Progenitor cell of endocrine pancreas (in vitro differentiated cells): ENCODE measurements at regions not wholly inside any gene's neighbourhood (a gene's known extent, or its start where the extent isn't known, plus 50 kb on each side); places are given as distances from the start of the nearest gene placed in this dataset.

Experiments
- DNase-seq: peaks from one replicate; pipeline ENCODE4 v3.0.0; 2021; ENCODE audit warnings: low spot score; ENCODE audit not compliant: unreplicated experiment
- H3K27ac Mint-ChIP-seq: 2 replicates; pipeline ENCODE4 v1.8.0; 2021; ENCODE audit warnings: mild to moderate bottlenecking, moderate library complexity, mixed read lengths
- H3K27me3 Mint-ChIP-seq: 2 replicates; pipeline ENCODE4 v1.8.0; 2021; ENCODE audit warnings: mixed read lengths
- H3K36me3 Mint-ChIP-seq: 2 replicates; pipeline ENCODE4 v1.8.0; 2022; ENCODE audit warnings: mixed read lengths; ENCODE audit not compliant: insufficient read depth
- H3K4me1 Mint-ChIP-seq: 2 replicates; pipeline ENCODE4 v1.8.0; 2021; ENCODE audit warnings: low read depth, mixed read lengths
- H3K4me3 Mint-ChIP-seq: 2 replicates; pipeline ENCODE4 v1.8.0; 2021; ENCODE audit warnings: low read depth, mild to moderate bottlenecking, moderate library complexity, mixed read lengths
- H3K9me3 Mint-ChIP-seq: 2 replicates; pipeline ENCODE4 v1.8.0; 2021; ENCODE audit warnings: low read depth, mixed read lengths
- TF ChIP-seq, protein P1 (sequence below): fragments of 200-600 bp; sonication (generic); IDR thresholded peaks from one replicate; pipeline ENCODE4 v1.5.0; 2021; ENCODE audit warnings: antibody characterized with exemption, mild to moderate bottlenecking; ENCODE audit not compliant: unreplicated experiment

DNA sequence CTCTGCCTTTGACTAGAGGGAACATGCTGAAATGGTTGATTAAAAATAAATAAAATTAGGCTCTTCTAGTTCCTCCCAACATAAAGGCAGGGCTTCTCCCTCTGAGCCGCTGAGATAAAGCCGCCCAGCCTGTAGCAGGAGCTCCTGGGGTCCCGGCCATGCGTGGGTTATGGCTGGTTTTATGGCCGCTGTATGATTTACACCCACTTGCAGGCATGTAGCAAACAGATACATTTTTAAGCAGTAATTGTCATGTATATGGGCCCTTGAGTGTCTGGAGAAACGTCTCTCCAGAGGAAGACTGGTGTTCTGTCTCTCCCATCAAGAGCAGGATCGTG is 201.0 kb upstream of the TNRC6C start:
- Mint-ChIP-seq H3K4me1 (no peaks in the 10 kb centered on the region), H3K36me3 (no peaks in the 10 kb centered on the region), H3K4me3 (no peak overlapping the region), H3K27me3 (peaks cover 3% of the 10 kb centered on the region), H3K9me3 (no peaks in the 10 kb centered on the region), H3K27ac (no peak overlapping the region)
- TF ChIP-seq, protein P1, sequence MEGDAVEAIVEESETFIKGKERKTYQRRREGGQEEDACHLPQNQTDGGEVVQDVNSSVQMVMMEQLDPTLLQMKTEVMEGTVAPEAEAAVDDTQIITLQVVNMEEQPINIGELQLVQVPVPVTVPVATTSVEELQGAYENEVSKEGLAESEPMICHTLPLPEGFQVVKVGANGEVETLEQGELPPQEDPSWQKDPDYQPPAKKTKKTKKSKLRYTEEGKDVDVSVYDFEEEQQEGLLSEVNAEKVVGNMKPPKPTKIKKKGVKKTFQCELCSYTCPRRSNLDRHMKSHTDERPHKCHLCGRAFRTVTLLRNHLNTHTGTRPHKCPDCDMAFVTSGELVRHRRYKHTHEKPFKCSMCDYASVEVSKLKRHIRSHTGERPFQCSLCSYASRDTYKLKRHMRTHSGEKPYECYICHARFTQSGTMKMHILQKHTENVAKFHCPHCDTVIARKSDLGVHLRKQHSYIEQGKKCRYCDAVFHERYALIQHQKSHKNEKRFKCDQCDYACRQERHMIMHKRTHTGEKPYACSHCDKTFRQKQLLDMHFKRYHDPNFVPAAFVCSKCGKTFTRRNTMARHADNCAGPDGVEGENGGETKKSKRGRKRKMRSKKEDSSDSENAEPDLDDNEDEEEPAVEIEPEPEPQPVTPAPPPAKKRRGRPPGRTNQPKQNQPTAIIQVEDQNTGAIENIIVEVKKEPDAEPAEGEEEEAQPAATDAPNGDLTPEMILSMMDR = no peak
- DNase-seq = no peak

DNA sequence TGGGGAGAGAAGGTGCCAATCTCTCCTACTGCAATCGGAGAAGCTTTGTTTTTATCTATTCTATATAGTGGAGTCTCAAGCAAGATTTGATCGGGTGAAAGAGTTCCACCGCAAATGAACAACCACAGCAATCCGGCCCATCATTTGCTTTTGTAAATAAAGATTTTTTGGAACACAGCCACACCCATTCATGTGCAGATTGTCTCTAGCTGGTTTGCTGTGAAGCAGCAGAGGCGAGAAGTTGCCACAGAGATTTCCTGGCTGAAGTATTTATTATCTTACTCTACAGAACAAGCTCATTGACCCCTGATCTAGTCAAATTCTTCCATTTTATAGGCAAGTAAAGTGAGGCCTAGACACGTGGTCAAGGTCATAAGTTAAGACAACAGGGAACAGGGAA is 195.5 kb upstream of the TNRC6C start:
- Mint-ChIP-seq H3K36me3 (no peaks in the 10 kb centered on the region), H3K4me3 (no peak overlapping the region), H3K9me3 (no peaks in the 10 kb centered on the region), H3K27ac (no peak overlapping the region), H3K4me1 (no peaks in the 10 kb centered on the region), H3K27me3 (peaks cover 23% of the 10 kb centered on the region)
- TF ChIP-seq, protein P1 = no peak
- DNase-seq = no peak

DNA sequence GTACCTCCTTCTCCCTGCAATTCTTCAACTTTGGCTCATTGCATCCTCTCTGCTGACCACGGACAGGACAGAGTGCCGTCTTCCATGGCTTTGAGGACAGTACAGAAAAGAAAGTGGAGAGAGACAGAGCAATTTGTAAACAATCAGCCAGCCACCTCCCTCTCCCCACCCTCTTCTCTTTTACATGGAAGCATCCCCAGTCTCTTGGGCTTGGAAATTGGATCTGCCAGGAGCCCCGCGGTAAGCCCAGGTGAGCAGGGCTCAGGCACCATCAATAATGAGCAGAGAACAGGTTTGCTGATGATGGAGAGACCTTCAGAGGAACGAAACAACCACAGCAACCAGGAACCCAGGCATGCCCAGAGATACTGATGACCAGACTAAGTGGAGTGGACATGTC is 194.9 kb upstream of the TNRC6C start:
- DNase-seq = no peak
- Mint-ChIP-seq H3K9me3 (no peaks in the 10 kb centered on the region), H3K27ac (no peak overlapping the region), H3K4me3 (no peak overlapping the region), H3K36me3 (no peaks in the 10 kb centered on the region), H3K4me1 (no peaks in the 10 kb centered on the region), H3K27me3 (peaks cover 28% of the 10 kb centered on the region)
- TF ChIP-seq, protein P1 = no peak

DNA sequence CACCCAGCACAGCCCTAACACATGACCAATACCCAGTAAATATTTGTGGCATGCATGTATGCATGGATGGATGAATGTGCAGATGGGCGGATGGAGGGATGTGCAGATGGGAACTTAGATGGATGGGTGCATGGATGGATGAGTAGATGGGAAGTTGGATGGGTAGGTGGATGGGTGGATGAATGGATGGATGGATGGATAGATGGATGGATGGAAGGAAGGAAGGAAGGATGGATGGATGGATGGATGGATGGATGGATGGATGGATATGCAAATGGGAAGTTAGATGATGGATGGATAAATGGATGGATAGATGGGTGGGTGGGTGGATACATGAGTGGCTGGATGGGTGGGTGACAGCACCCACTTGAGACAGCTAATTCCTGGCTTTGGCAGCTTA is 193.2 kb upstream of the TNRC6C start:
- DNase-seq = no peak
- no peaks in the 10 kb centered on the region for H3K9me3 Mint-ChIP-seq
- no peak overlapping the region for H3K27ac Mint-ChIP-seq
- H3K36me3 Mint-ChIP-seq = no peaks in the 10 kb centered on the region
- peaks cover 40% of the 10 kb centered on the region for H3K27me3 Mint-ChIP-seq
- TF ChIP-seq, protein P1 = no peak
- no peak overlapping the region for H3K4me3 Mint-ChIP-seq
- no peaks in the 10 kb centered on the region for H3K4me1 Mint-ChIP-seq

DNA sequence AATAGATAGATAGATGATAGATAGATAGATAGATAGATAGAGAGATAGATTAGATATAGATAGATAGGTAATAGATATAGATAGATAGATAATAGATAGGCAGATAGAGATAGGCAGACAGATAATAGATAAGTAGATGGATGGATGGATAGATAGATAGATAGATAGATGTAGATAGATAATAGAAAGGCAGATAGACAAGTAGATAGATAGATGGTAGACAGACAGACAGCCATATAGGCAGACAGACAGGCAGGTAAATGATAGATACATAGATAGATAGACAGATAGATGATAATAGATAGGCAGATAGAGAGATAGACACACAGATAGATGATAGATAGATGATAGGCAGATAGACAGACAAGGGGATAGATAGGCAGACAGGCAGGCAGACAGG is 191.4 kb upstream of the TNRC6C start:
- H3K9me3 Mint-ChIP-seq = no peaks in the 10 kb centered on the region
- no peaks in the 10 kb centered on the region for H3K36me3 Mint-ChIP-seq
- H3K4me1 Mint-ChIP-seq = peaks cover under 1% of the 10 kb centered on the region
- H3K27me3 Mint-ChIP-seq = peaks cover 48% of the 10 kb centered on the region
- no peak overlapping the region for H3K27ac Mint-ChIP-seq
- H3K4me3 Mint-ChIP-seq = no peak overlapping the region
- TF ChIP-seq, protein P1 = no peak
- no peak for DNase-seq
